GM18873 (cell line): ENCODE measurements at regions not wholly inside any gene's neighbourhood (a gene's known extent, or its start where the extent isn't known, plus 50 kb on each side); places are given as distances from the start of the nearest gene placed in this dataset.
A peak's percentile ranks its signal among the peaks of the same experiment; 100 is the strongest.
"Not testable (repeated sequence)": the region's sequence is repeated elsewhere in the genome, so short reads cannot be mapped to it uniquely, and the experiment has no call there.

Experiments
- ATAC-seq: cut with Tn5 transposase; IDR thresholded peaks from one replicate; pipeline ENCODE4 v1.9.1; 2021; ENCODE audit warnings: mild to moderate bottlenecking, moderate library complexity, moderate number of reproducible peaks; ENCODE audit not compliant: unreplicated experiment, low FRiP score

DNA sequence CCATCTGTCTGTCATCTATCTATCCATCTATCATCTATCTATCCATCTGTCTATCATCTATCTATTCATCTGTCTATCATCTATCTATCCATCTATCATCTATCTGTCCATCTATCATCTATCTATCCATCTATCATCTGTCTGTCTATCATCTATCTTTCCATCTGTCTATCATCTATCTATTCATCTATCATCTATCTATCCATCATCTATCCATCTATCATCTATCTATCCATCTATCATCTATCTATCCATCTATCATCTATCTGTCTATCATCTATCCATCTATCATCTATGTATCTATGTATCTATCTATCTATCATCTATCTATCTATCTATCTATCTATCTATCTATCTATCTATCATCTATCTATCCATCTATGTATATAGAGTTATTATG is 671.6 kb downstream of the UTRN start:
- not testable (repeated sequence) for ATAC-seq

DNA sequence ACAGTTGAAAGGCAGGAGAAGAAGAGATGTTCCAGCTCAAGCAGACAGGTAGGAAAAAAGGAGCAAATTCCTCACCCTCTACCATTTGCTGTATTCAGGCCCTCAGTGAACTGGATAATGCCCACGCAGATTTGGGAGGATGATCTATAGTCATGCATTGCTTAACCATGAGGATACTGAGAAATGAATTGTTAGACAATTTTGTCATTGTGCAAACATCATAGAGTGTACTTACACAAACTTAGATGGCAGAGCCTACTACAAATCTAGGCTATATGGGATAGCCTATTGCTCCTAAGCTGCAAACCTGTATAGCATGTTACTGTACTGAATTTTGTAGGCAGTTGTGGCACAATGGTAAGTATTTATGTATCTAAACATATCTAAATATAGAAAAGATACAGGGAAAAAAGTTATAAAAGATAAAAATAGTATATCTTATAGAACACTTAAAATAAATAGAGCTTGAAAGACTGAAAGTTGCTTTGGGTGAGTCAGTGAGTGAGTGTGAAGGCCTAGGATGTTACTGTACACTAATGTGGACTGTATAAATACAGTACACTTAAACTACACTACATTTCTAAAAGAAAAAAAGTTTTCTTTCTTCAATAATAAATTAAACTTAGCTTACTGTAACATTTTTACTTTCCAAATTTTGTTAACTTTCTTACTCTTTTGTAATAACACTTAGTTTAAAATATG is 672.3 kb downstream of the UTRN start:
- ATAC-seq = no peak

- ATAC-seq = no peak
Measured at GRCh38 chr6:144969154-144969553, 684.0 kb downstream of the UTRN start.

DNA sequence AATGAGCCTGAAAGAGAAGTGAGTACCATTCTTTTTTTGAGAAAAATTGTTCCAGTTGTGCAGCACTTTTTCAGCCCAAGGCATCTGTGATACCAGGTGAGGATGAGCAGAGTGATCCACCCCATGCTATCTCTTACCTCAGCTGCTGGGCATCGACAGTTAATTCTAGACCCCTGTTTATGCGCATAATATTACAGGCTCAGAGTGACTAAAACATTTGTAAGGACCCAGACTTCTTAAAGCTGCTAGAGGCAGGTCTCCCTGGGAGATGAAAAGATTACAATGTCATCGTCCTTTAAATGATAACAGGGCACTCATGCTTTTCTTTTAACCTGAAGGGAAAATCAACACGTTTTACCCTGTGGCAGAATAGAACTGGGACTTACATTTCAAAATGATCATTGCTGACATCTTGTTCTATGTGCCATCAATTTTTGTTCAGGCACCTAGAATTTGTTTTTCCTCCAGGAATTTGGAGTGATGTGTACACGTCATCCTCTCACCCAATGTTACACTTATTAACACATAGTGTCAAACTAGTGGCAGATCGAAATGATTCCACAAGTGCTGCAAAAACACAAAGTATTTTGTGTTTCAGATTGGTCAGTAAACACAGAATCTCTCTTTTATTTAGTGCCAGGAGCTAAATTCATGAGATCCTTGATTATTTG is 684.6 kb downstream of the UTRN start:
- no peak for ATAC-seq

DNA sequence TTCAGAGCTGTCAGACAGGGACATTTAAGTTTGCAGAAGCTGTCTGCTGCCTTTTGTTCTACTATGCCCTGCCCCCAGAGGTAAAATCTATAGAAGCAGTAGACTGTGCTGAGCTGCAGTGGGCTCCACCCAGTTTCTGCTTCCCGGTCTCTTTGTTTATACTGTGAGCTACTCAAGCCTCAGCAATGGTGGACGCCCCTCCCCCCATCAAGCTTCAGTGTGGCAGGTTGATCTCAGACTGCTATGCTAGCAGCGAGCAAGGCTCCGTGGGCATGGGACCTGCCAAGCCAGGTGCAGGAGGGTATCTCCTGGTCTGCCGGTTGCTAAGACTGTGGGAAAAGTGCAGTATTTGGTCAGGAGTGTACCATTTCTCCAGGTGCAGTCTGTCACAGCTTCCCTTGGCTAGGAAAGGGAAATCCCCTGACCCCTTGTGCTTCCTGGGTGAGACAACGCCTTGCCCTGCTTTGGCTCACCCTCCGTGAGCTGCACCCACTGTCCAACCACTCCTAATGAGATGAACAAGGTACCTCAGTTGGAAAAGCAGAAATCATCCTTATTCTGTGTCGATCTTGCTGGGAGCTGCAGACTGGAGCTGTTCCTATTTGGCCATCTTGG is 692.2 kb downstream of the UTRN start:
- ATAC-seq = not testable (repeated sequence)

GRCh38 chr6:144978208-144978607 is 693.1 kb downstream of the UTRN start:
- no peak for ATAC-seq

DNA sequence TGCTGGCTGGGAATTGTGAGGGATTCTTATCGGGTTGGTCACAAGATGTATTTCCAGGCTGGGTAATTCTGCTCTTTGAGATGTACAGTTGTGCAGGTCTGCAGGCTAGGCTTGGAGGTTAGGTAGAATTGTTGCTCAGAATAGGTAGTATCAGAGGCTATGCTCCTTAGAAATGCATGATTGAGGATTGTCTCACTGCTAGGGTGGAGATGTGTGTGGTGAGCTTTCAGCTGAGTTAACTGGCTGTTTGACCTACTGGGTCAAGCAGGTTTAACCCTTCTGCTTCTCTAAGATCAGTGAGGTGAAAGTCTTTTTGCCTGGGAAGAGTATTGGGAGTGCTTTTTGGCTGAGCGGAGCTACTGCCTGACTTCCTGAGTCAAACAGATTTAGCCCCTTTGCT is 701.1 kb downstream of the UTRN start:
- ATAC-seq = no peak

- ATAC-seq = no peak
Measured at GRCh38 chr6:144989319-144990107, 704.4 kb downstream of the UTRN start.

DNA sequence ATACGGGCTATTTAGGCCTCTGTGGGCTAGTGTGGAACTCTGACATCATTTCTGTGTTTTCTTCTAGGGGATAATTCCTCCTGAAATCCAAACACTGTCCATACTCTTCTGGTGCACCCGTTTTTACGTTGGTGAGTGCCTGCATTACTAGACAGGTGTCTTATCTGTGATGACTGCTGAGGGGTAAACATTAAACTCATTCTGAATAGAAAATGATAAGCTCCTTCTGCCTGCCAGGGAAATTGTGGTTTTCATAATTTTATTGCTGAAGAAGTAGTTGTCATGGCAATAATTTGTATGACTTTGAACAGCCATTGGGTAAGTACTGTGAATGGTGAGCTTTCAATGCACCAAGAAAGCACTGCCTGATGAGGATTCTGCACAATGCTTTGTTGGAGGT is 705.6 kb downstream of the UTRN start:
- no peak for ATAC-seq

DNA sequence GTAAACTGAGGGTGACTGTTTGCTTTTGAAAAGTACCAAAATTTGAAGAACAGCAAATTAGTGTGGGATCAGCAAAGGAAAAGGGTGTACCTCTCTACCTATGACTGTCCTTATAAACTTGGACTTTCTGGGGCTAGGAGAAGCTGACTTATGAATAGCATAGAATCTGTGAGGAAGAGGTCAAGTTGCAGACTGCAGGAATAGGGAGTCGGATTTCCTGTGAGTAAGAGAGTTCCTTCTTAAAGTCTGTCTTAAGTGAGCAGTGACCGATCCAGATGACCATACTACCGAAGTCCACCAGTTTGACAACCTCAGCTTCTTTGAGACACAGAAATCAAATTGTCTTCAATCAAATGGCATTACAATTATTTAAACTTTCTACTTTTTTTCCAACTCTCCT is 708.7 kb downstream of the UTRN start:
- no peak for ATAC-seq

DNA sequence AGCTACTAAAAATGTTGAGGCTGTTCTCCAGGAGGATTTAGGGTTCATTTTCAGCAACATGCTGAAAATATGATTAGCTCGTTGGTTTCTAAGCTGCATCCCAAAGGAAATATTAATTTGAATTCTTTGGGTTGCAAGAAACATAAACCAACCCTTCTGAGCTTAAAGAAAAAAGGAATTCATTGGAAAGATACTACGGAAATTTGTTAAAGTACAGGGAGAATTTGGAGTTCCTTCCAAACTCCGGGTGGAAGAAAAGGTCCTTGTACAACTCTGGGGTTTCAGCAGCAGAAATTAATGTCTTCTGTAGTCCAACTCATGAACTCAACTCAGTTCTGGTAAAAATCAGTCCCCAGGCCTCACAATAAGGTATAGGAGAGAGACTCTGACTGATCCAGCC is 712.9 kb downstream of the UTRN start:
- no peak for ATAC-seq

DNA sequence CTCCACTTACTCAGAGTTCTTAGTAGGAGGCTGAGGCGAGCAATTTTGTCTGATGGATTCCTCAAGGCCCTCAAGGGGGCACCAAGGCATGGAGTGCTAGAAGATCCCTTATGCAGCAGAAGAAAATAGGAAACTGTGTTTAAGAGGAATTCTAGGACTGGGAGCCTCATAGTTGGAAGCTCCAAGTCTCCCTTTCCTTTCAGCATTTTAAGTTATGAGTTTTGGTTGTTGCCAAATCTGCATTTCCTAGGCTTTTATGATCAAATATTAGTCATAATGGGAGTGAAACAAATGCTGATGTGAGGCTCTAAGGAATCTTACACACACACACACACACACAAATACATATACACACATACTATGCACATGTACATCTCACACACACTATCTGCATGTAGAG is 714.0 kb downstream of the UTRN start:
- ATAC-seq = no peak

DNA sequence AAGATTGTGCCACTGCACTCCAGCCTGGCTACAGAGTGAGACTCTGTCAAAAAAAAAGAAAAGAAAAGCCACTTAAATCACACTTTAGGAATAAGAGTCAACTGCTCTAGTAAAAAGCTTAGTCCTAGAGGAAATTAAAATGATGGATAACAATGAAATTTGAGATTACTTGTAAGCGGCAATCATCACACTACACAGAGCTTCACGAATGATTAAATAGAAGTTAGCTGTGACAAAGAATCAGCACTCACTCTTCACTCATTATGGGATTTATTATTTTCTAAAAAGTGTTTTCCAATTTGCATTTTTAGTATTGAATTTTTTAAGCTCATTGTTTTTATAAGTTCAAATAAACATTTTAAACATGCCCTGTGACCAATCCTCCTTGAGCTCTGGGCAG is 718.0 kb downstream of the UTRN start:
- no peak for ATAC-seq

- ATAC-seq = no peak
Measured at GRCh38 chr6:145006914-145007313, 721.8 kb downstream of the UTRN start.

DNA sequence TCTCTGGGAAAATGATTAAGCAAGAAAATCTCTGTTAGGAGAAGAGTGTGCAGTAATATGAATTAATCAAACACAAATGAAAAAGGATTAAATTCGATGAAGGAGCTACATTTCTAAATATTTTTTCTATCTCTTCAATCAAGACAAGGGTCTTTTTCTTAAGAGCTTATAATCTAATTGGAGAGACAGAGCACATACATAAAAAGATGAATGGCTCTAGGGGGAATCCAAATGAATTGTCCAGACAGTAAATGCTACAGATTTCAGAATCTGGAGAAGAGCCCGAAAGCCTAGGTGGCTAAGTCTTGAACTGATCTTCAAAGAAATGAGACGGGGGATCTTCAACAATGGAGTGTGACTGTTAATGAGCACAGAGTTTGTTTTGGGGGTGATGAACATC is 723.6 kb downstream of the UTRN start:
- no peak for ATAC-seq

DNA sequence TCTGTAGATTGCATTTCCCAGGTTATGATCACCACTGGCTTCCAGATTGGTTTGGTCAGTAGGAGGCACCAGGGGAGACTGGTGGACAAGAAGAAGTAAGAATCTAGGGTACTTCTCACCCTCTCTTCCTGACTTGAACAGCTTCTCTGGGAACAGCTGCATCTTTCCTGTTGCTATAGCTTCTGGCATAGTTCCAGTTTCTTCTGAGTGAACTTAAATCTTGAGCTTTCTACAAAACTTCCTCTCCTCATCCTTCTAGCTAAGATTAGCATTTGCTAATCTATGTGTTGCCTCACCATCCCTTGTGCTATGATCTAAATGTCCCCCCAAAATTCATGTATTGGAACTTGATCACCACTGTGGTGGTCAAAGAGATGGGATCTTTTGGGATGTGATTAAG is 724.6 kb downstream of the UTRN start:
- no peak for ATAC-seq

- no peak for ATAC-seq
Measured at GRCh38 chr6:145012039-145012662, 723.2 kb downstream of the EPM2A start.

DNA sequence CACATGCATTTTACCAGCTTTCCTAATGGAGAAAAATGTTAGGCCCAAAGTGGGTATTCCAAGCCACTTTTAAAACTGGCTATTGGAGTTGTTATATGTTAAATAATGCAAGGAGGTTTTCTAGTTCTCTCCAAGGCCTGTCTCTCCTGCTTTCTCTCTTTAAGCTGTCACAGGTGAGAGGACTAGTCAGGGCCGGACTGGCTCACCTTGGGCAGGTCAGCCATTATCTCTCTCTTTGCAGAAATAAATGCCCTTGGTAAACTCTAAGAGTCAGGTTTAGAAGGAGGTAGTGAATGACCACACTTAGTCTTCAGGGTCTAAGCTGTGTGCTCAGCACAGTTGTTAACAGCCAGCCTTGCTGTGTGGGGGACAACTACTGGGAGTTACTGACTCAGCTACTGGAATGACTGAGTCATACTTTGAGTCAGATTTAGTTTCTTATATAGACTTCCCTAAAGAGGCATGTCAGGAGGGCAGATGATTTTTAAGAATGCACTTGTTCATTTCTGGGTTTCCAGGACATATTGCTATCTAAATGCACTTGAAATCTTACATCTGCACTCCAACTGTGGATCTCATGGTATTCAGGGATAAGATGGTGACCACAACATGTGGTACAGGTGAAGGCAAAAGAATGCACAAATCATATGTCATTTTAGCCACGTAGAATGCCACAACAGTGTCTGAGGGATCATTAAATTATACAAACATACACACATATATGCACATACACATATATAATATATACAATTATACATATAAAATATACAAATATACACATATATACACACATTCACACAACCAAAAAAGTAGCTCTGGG is 719.4 kb downstream of the EPM2A start:
- peak; percentile 96 for ATAC-seq

DNA sequence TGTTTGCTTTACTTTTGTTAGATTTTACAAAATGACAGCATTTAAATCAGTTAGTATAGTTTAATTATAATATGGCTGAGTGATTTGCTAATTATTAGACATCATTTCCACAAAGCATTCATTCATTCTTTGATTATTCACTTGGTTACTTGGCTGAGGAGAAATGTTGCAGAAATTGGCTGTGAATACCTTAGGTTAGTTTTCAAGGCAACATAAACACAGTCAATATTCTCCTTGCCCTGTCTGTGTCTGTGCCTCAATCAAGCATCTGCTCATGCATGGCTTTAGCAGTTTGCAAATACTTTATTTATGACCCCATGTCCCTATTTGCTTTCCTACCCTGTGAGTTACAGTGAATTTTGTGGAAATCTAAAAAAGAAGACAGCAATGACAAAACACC is 718.3 kb downstream of the EPM2A start:
- no peak for ATAC-seq

- ATAC-seq = no peak
Measured at GRCh38 chr6:145017516-145017915, 717.8 kb downstream of the EPM2A start.
